ENCODE measurements at regions not wholly inside any gene's neighbourhood (a gene's known extent, or its start where the extent isn't known, plus 50 kb on each side); places are given as distances from the start of the nearest gene placed in this dataset.

- no peaks in the 10 kb centered on the region for H4K20me1 ChIP-seq (replicated peaks; ENCODE audit: control insufficient read depth, extremely low read depth, insufficient read depth, low read length)
- no peaks in the 10 kb centered on the region for H3K4me1 ChIP-seq (ENCODE audit: control insufficient read depth, extremely low read depth, insufficient read depth, low read length)
- dilution Hi-C loops (cut with MboI; ENCODE audit: extremely low pct_ligation_motif_present, low sequenced_read_pairs) (no loop called here), intact Hi-C loops (cut with micrococcal nuclease) (no loop called here)
- no peaks in the 10 kb centered on the region for H3K36me3 ChIP-seq (ENCODE audit: control insufficient read depth in 2 of 2, extremely low read depth in 1 of 2, insufficient read depth in 2 of 2, low read length in 2 of 2)
- CTCF ChIA-PET = interaction anchor here (1.5 to 8.9 kb wide), 3 partner anchors 37 to 286 kb away, joined by 3 to 145 read pairs (median 20); no protein-coding TSS in a partner anchor
- no peak overlapping the region for H3K4me2 ChIP-seq (ENCODE audit: insufficient read depth, low read length)
- no peak overlapping the region for H2AFZ ChIP-seq (ENCODE audit: low read depth, low read length)
- no peak for TF ChIP-seq MYC (IDR thresholded peaks at IDR 0.05; ENCODE audit: low read depth, low read length)
- TF ChIP-seq JUN (IDR thresholded peaks at IDR 0.05; ENCODE audit: borderline replicate concordance, insufficient read depth, insufficient read length, low read depth) = no peak
- no peak for TF ChIP-seq POLR2AphosphoS5 (IDR thresholded peaks at IDR 0.05; ENCODE audit: insufficient read depth, low read depth, low read length)
- no peak for TF ChIP-seq MAX (IDR thresholded peaks at IDR 0.05; ENCODE audit: insufficient read depth, insufficient read length)
- TF ChIP-seq GATA2 (IDR thresholded peaks at IDR 0.05; ENCODE audit: insufficient read depth, insufficient read length, low read depth, low read length) = no peak
- no peak for TF ChIP-seq FOS (IDR thresholded peaks at IDR 0.05; ENCODE audit: borderline replicate concordance, insufficient read depth, low read length)
- no peak for TF ChIP-seq EZH2 (IDR thresholded peaks at IDR 0.05; ENCODE audit: borderline replicate concordance, low read depth, low read length, severe bottlenecking)
- TF ChIP-seq POLR2A (IDR thresholded peaks at IDR 0.05; ENCODE audit: low read depth, low read length) = no peak
- TF ChIP-seq, protein P1, sequence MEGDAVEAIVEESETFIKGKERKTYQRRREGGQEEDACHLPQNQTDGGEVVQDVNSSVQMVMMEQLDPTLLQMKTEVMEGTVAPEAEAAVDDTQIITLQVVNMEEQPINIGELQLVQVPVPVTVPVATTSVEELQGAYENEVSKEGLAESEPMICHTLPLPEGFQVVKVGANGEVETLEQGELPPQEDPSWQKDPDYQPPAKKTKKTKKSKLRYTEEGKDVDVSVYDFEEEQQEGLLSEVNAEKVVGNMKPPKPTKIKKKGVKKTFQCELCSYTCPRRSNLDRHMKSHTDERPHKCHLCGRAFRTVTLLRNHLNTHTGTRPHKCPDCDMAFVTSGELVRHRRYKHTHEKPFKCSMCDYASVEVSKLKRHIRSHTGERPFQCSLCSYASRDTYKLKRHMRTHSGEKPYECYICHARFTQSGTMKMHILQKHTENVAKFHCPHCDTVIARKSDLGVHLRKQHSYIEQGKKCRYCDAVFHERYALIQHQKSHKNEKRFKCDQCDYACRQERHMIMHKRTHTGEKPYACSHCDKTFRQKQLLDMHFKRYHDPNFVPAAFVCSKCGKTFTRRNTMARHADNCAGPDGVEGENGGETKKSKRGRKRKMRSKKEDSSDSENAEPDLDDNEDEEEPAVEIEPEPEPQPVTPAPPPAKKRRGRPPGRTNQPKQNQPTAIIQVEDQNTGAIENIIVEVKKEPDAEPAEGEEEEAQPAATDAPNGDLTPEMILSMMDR (IDR thresholded peaks at IDR 0.05; ENCODE audit: extremely low read depth in 1 of 2, insufficient read depth in 1 of 2, low read depth in 1 of 2, low read length in 2 of 2) = no peak
- no peak overlapping the region for H3K4me3 ChIP-seq (replicated peaks in 1 of 3; ENCODE audit: insufficient read depth in 1 of 3, low read depth in 1 of 3, low read length in 3 of 3)
- FAIRE-seq (no peak), DNase-seq (ENCODE audit: low read depth, low spot score) (no peak)
- H3K79me2 ChIP-seq (ENCODE audit: control insufficient read depth, insufficient read depth, low read length) = no peaks in the 10 kb centered on the region
- no peaks in the 10 kb centered on the region for H3K9me3 ChIP-seq (replicated peaks; ENCODE audit: control insufficient read depth, insufficient read depth, low read length)
- H3K9me1 ChIP-seq (replicated peaks; ENCODE audit: control insufficient read depth, extremely low read depth, insufficient read depth, low read length) = no peaks in the 10 kb centered on the region
- POLR2A ChIA-PET = no interaction called here
- H3K9ac ChIP-seq (replicated peaks; ENCODE audit: extremely low read depth, insufficient read depth, low read length) = no peak overlapping the region
- H3K27ac ChIP-seq (ENCODE audit: insufficient read depth, low read depth, low read length) = no peak overlapping the region
- peaks cover 0 to 4% of the 10 kb centered on the region in 2 experiments for H3K27me3 ChIP-seq (ENCODE audit: control insufficient read depth in 2 of 2, insufficient read depth in 2 of 2, low read length in 2 of 2)
- no TSS peak for BruUV-seq (replicated peaks)
Observed at GRCh38 chr6:165726290-165726875, 63.3 kb upstream of the PDE10A start.

Measured in endothelial cell of umbilical vein (primary cell).